Subcutaneous abdominal adipose tissue (tissue), 5 donors: ENCODE measurements at regions not wholly inside any gene's neighbourhood (a gene's known extent, or its start where the extent isn't known, plus 50 kb on each side); places are given as distances from the start of the nearest gene placed in this dataset.
"Not testable (repeated sequence)": the region's sequence is repeated elsewhere in the genome, so short reads cannot be mapped to it uniquely, and the experiment has no call there.

Source experiments
- H3K27ac ChIP-seq: one replicate; pipeline ENCODE4 v1.7.0; 2013; ENCODE audit warnings: low read depth, mild to moderate bottlenecking, inconsistent platforms, low read length, moderate library complexity
- H3K27me3 ChIP-seq, 5 donors: one replicate each; pipeline ENCODE4 v1.7.0; 2013; ENCODE audit warnings: low read length in 5 of 5, inconsistent platforms in 1 of 5; ENCODE audit not compliant: control insufficient read depth in 5 of 5, insufficient read depth in 4 of 5
- H3K36me3 ChIP-seq, 5 donors: one replicate each; pipeline ENCODE4 v1.7.0; 2013; ENCODE audit warnings: low read length in 5 of 5; ENCODE audit not compliant: control insufficient read depth in 5 of 5, insufficient read depth in 5 of 5
- H3K4me1 ChIP-seq, 5 donors: one replicate each; pipeline ENCODE4 v1.7.0; 2013; ENCODE audit warnings: low read length in 5 of 5, mild to moderate bottlenecking in 3 of 5, moderate library complexity in 1 of 5; ENCODE audit not compliant: control insufficient read depth in 5 of 5, insufficient read depth in 5 of 5
- H3K4me3 ChIP-seq, 5 donors: one replicate each; pipeline ENCODE4 v1.7.0; 2013; ENCODE audit warnings: low read length in 5 of 5, low read depth in 1 of 5
- H3K9ac ChIP-seq, 5 donors: one replicate each; pipeline ENCODE4 v1.7.0; 2013; ENCODE audit warnings: low read length in 5 of 5, mild to moderate bottlenecking in 4 of 5, moderate library complexity in 3 of 5
- H3K9me3 ChIP-seq, 5 donors: one replicate each; pipeline ENCODE4 v1.7.0; 2013; ENCODE audit warnings: low read length in 5 of 5; ENCODE audit not compliant: control insufficient read depth in 5 of 5
- donor health status: healthy.
- donor health status: healthy.
- donor health status: healthy.
- donor health status: healthy.
- donor health status: healthy.

DNA sequence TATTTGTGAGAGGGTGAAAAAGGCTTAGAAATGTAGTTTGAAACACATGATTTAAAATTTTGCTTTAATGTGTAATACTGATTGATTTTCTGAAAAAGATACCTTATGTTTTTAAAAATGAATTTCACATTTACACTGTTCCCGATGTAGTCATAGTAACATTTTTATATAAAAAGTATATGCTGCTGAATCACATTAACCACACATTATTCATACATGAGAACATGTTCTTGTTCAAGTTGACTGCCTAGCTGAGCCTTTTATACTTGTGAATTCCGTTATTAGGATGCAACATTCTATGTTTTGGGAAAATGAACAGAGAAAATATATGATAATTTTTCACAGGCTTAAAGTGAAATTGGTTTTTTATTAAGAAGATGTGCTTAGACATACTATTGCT, 461.1 kb upstream of the NUDT12 start:
- Histone ChIP-seq H3K27ac (no peak overlapping the region), H3K4me1 (no peaks in the 10 kb centered on the region), H3K27me3 (no peaks in the 10 kb centered on the region), H3K9ac (no peak overlapping the region), H3K36me3 (no peaks in the 10 kb centered on the region), H3K9me3 (peaks cover 0 to 24% (median 6%) of the 10 kb centered on the region in 5 donors), H3K4me3 (no peak overlapping the region)

DNA sequence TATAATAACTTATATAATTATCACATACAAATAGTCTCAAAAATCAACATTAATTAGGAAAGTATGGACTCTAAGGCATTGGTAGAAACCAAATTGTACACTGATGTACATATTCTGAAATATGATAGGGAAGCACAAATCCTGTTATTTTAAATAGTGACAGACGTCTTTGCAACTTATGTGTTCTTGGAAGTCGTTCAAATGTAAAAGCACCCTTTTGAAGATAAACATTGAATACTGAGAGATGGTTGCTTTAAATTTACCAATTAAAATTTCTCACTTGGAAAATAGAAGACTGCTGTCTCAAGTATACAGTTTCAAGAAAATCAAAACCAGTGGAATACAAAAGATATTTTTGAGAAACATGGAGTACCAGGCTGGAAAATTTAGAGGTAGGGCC, 457.4 kb upstream of the NUDT12 start:
- no peaks in the 10 kb centered on the region for H3K27me3 ChIP-seq
- H3K27ac ChIP-seq: no peak overlapping the region
- no peaks in the 10 kb centered on the region for H3K4me1 ChIP-seq
- H3K4me3 ChIP-seq: no peak overlapping the region
- H3K9ac ChIP-seq: no peak overlapping the region
- H3K36me3 ChIP-seq: no peaks in the 10 kb centered on the region
- H3K9me3 ChIP-seq: peaks cover 0 to 8% (median 3%) of the 10 kb centered on the region in 5 donors

DNA sequence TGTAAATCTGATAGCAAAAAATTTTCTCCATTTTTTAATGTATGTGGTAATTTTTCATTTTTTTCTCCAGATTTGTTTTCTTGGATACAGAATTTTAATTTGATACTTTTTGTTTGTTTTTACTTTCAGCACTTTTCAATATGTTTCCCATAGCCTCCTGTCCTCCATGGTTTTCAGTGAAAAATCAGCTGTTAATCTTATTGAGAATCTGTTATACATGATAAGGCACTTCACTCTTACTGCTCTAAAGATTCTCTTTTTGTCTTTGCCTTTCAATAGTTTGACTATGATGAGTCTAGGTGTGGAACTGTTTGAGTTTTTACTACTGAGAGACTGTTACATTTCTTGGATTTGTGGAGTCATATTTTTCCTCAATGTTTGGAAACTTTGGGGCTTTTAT, 455.7 kb upstream of the NUDT12 start:
- Histone ChIP-seq H3K27ac (no peak overlapping the region), H3K4me1 (no peaks in the 10 kb centered on the region), H3K9me3 (peaks cover 0 to 8% (median 3%) of the 10 kb centered on the region in 5 donors), H3K4me3 (no peak overlapping the region), H3K9ac (no peak overlapping the region), H3K27me3 (no peaks in the 10 kb centered on the region), H3K36me3 (no peaks in the 10 kb centered on the region)

DNA sequence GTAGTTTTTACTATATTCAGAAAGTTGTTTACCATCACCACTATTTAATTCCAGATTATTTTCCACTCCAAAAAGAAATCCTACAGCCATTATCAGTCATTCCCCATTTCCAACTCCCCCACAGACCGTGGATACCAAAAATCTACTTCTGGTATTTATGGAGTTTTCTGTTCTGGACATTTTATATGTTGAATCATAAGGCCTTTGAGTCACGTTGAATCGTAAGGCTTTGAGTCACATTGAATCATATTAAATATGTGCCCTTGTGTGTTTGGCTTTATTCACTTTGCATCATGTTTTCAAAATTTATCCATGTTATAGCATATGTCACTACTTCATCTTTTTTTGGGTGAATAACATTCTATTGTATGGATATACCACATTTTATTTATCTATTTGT, 454.1 kb upstream of the NUDT12 start:
- no peaks in the 10 kb centered on the region for H3K36me3 ChIP-seq
- H3K27ac ChIP-seq: no peak overlapping the region
- H3K4me1 ChIP-seq: no peaks in the 10 kb centered on the region
- no peak overlapping the region for H3K4me3 ChIP-seq
- H3K9me3 ChIP-seq: peaks cover 0 to 8% (median 3%) of the 10 kb centered on the region in 5 donors
- H3K27me3 ChIP-seq: no peaks in the 10 kb centered on the region
- no peak overlapping the region for H3K9ac ChIP-seq

DNA sequence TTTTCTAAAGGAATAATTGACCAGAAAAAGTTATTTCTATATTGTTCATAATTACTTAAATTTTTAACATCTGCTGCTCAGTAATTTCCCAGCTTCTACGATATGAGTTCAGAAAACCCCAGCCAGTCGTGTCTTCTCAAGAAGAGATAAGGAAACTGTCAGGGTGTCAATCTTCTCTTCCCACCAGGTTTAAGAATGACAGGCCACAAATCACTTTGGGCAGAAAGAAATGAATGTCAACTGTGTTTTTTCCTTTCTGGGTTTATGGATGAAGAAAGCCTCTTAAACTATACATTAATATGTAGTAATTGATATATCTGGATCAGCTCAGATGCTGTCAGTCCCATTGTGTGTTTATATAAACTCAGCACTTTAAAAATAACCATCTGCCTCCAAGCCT, 453.2 kb upstream of the NUDT12 start:
- H3K9ac ChIP-seq: no peak overlapping the region

DNA sequence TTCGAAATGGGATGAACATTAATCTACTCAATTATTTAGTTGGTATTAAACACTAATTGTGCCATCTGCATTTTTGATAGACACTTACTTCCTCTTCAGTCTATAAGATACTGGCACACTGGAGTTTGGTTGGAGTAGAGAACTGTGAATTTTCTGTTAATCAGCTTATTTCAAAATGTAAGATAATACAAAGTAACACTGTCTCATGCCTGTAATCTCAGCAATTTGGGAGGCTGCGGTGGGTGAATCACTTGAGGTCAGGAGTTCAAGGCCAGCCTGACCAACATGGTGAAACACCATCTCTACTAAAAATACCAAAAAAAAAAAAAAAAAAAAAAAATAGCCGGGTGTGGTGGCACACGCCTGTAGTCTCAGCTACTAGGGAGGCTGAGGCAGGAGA, 440.2 kb upstream of the NUDT12 start:
- H3K27me3 ChIP-seq, H3K27ac ChIP-seq, H3K4me1 ChIP-seq, H3K36me3 ChIP-seq, H3K4me3 ChIP-seq, H3K9me3 ChIP-seq, H3K9ac ChIP-seq: not testable (repeated sequence)

More for the DNA sequence above, 453.2 kb upstream of the NUDT12 start:
- Histone ChIP-seq H3K27me3 (no peaks in the 10 kb centered on the region), H3K27ac (no peak overlapping the region), H3K36me3 (no peaks in the 10 kb centered on the region), H3K9me3 (peaks cover 0 to 8% (median 3%) of the 10 kb centered on the region in 5 donors), H3K4me3 (no peak overlapping the region), H3K4me1 (no peaks in the 10 kb centered on the region)

DNA sequence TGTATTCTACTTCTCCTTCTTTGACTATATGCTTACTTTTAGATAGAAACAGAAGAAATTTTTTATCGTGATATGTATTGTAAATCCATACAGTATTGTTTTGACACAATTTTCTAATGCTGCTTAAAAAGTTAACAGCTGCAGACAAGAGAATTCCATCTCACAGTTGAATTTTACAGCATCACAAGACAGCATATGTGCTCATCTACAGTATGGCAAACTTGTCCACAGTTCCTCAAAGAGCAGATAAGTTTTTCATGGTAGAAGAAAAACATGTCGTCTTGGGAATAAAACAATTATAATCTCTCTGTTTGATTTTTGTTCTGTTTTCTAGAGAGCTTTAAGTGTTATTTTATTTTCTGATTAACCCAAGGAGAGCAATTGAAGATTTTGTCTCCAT, 438.5 kb upstream of the NUDT12 start:
- H3K27ac ChIP-seq: no peak overlapping the region
- H3K27me3 ChIP-seq: no peaks in the 10 kb centered on the region
- no peaks in the 10 kb centered on the region for H3K36me3 ChIP-seq
- H3K9me3 ChIP-seq: no peaks in the 10 kb centered on the region
- H3K9ac ChIP-seq: no peak overlapping the region
- H3K4me3 ChIP-seq: no peak overlapping the region
- no peaks in the 10 kb centered on the region for H3K4me1 ChIP-seq

DNA sequence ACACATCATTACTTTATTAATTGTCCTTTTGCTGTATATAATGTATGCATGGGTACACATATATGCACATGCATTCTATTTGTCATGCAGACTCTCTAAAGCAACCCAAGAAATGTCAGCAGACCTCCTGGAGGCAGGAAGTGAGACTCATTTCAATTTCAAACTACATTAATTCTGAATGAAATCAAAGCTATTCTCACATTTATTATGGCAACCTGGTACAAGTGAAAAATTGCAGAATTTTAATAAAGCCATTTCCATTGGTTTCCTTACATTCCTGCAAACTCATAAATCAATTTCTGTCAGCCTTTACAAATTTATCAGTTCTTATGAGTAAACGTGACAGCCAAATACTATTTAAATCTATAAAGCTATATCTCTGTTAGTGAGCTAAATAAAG, 430.4 kb upstream of the NUDT12 start:
- Histone ChIP-seq H3K27ac (no peak overlapping the region), H3K27me3 (no peaks in the 10 kb centered on the region), H3K4me1 (no peaks in the 10 kb centered on the region), H3K9me3 (peaks cover 0 to 2% (median 0%) of the 10 kb centered on the region in 5 donors), H3K4me3 (no peak overlapping the region), H3K9ac (no peak overlapping the region), H3K36me3 (no peaks in the 10 kb centered on the region)

DNA sequence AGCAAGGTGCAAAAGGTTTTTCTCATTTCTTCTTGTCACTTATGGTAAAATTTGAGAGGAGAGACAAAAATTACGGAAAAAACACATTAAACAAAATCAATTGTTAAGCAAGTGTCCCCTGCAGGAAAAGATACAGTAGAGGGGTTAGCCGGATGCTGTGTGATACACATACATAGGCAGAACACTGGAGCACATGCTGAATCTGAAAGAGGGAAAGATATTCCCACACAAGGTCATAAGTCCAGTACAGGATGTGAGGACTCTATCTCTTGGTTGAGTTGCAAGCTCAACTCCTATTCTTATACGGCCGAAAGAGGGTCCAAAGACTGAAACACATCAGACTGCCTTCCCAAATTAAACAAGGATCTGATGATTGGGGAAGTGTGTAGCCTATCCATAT, 427.5 kb upstream of the NUDT12 start:
- Histone ChIP-seq H3K9me3 (peaks cover 0 to 2% (median 0%) of the 10 kb centered on the region in 5 donors), H3K27me3 (no peaks in the 10 kb centered on the region), H3K36me3 (no peaks in the 10 kb centered on the region), H3K27ac (no peak overlapping the region), H3K4me1 (no peaks in the 10 kb centered on the region), H3K4me3 (no peak overlapping the region), H3K9ac (no peak overlapping the region)

DNA sequence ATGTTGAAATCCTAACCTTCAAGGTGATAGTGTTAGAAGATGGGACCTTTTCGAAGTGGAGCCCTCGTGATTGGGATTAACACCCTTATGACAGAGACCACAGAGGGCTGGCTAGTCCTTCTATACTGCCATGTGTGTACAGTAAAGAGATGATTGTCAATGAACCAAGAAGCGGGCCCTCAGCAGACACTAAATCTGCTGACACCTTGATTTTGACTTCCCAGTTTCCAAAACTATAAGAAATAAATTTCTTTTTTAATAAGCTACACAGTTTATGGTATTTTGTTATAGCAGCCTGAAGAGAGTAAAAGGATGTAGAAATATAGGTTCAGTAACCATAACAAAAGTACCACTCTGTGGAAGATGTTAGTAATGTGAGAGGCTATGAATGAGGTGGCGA, 419.0 kb upstream of the NUDT12 start:
- Histone ChIP-seq H3K27me3 (no peaks in the 10 kb centered on the region), H3K4me3 (no peak overlapping the region), H3K4me1 (no peaks in the 10 kb centered on the region), H3K36me3 (no peaks in the 10 kb centered on the region), H3K9ac (no peak overlapping the region), H3K27ac (no peak overlapping the region), H3K9me3 (peaks cover 0 to under 1% (median 0%) of the 10 kb centered on the region in 5 donors)

DNA sequence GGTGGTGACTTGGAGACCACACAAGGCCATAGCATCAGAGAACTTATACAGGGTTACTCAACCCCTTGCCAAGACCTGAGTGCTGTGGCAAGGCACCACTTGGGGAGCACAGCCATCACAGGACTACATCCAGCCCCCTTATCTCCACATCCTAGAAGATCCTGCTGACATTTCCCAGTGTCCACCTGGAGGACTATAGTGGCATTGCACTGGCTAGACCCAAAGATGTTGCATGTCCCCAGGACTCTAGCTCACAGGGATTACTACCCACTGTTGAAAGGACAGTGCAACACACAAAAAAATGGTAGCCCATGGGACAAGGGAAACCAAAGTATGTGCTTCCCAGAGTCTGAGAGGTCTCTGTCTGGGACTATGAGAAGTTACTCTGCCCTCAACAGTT, 411.1 kb upstream of the NUDT12 start:
- H3K9me3 ChIP-seq: peaks cover 3 to 12% (median 7%) of the 10 kb centered on the region in 5 donors

More for the DNA sequence above, 411.1 kb upstream of the NUDT12 start:
- Histone ChIP-seq H3K27ac (no peak overlapping the region), H3K36me3 (no peaks in the 10 kb centered on the region), H3K27me3 (no peaks in the 10 kb centered on the region), H3K9ac (no peak overlapping the region), H3K4me1 (no peaks in the 10 kb centered on the region), H3K4me3 (no peak overlapping the region)
